ENCODE measurements at regions not wholly inside any gene's neighbourhood (a gene's known extent, or its start where the extent isn't known, plus 50 kb on each side); places are given as distances from the start of the nearest gene placed in this dataset.

- TF ChIP-seq POLR2AphosphoS5 (IDR thresholded peaks at IDR 0.05; ENCODE audit: insufficient read depth in 1 of 2, low read depth in 1 of 2) (no peak), POLR2A (IDR thresholded peaks at IDR 0.05) (no peak)
- TF ChIP-seq, protein P1, sequence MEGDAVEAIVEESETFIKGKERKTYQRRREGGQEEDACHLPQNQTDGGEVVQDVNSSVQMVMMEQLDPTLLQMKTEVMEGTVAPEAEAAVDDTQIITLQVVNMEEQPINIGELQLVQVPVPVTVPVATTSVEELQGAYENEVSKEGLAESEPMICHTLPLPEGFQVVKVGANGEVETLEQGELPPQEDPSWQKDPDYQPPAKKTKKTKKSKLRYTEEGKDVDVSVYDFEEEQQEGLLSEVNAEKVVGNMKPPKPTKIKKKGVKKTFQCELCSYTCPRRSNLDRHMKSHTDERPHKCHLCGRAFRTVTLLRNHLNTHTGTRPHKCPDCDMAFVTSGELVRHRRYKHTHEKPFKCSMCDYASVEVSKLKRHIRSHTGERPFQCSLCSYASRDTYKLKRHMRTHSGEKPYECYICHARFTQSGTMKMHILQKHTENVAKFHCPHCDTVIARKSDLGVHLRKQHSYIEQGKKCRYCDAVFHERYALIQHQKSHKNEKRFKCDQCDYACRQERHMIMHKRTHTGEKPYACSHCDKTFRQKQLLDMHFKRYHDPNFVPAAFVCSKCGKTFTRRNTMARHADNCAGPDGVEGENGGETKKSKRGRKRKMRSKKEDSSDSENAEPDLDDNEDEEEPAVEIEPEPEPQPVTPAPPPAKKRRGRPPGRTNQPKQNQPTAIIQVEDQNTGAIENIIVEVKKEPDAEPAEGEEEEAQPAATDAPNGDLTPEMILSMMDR (IDR thresholded peaks at IDR 0.05): no peak
These were observed 70.8 kb upstream of the HEY2 start for GRCh38 chr6:125678601-125679000.

Measured in vagina (tissue), 2 donors.